ENCODE measurements at regions not wholly inside any gene's neighbourhood (a gene's known extent, or its start where the extent isn't known, plus 50 kb on each side); places are given as distances from the start of the nearest gene placed in this dataset.

DNA sequence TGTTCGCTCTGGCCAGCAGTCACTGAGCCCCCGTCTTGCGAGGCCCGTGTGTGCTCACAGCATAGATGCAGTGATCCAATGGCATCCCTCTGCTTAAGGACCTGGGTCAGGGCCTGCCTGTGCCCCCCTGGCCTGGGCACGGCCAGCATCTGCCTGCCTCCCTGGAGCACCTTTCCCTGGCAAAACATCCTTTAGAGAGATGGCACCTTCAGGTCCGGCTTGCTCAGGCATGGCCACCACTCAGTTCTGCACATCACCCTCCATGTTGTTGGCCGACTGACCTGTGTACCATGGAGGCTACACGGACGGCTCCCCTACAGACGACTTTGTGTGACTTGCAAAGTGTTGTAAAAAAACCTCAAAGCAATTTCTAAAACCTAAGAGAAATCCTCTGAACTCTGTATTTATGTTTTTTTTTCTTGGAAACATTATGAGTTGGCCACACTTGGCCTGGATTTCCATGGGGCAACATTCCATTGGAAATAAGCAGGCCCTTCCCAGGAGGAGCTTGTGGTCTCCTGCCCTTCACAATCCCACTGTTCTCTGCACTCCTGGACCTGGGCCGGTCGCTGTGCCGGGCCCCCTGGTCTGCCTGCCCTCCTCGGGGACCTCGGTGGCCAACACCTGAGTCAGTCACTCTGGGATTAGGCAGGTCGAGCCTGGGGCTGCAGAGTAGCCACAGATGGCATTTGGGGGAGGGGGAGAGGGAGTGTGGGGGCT, 592.4 kb downstream of the TBC1D22A start:
- no peak for TF ChIP-seq POLR2A (IDR thresholded peaks at IDR 0.05)
- TF ChIP-seq, protein P1, sequence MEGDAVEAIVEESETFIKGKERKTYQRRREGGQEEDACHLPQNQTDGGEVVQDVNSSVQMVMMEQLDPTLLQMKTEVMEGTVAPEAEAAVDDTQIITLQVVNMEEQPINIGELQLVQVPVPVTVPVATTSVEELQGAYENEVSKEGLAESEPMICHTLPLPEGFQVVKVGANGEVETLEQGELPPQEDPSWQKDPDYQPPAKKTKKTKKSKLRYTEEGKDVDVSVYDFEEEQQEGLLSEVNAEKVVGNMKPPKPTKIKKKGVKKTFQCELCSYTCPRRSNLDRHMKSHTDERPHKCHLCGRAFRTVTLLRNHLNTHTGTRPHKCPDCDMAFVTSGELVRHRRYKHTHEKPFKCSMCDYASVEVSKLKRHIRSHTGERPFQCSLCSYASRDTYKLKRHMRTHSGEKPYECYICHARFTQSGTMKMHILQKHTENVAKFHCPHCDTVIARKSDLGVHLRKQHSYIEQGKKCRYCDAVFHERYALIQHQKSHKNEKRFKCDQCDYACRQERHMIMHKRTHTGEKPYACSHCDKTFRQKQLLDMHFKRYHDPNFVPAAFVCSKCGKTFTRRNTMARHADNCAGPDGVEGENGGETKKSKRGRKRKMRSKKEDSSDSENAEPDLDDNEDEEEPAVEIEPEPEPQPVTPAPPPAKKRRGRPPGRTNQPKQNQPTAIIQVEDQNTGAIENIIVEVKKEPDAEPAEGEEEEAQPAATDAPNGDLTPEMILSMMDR (IDR thresholded peaks at IDR 0.05), result no peak
- no peak for TF ChIP-seq POLR2AphosphoS5 (IDR thresholded peaks at IDR 0.05)
